GM19372 (cell line): ENCODE measurements at regions not wholly inside any gene's neighbourhood (a gene's known extent, or its start where the extent isn't known, plus 50 kb on each side); places are given as distances from the start of the nearest gene placed in this dataset.

ENCODE experiments used
- ATAC-seq: cut with Tn5 transposase; IDR thresholded peaks from one replicate; pipeline ENCODE4 v1.9.1; 2021; ENCODE audit warnings: mild to moderate bottlenecking, low read depth, moderate library complexity; ENCODE audit not compliant: unreplicated experiment

DNA sequence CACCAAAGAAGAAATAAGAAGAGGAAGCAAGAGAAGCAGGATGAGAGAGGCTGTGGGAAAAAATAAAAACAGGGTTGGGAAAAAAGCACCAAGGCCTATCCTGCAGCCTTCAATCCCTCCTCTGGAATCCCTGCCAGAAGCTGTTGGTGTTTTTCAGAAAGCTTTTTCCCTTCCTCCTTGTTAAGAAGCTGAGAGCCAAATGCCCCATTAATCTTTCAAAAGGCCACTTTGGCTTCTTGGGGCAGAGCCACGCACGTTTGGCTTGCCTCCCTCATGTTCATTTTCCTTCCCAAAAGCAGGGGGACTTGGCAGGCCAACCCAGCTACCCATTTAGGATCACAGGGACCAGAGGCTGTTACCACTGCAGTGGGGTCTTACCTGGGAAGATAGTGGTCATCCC, 365.3 kb downstream of the NUAK1 start:
- ATAC-seq = no peak

DNA sequence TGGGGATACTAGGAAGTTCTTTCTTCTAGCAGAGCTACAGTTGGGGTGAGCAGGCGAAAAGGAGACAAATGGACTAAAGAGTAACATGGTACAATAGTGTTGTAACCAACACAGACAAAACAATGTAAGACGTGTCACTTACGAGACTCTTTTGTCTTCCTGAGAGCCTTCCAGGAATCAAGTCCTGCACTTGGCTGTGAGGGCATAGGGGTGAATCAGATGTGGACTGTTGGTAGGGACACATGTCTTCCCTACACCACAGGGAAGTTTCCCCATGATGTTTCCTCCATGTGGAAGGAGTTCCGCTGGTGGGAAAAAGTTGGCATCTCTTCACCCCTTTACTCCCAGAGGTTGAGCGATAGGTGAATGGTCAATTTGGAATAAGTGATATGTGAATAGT, 364.7 kb downstream of the NUAK1 start:
- ATAC-seq = no peak

DNA sequence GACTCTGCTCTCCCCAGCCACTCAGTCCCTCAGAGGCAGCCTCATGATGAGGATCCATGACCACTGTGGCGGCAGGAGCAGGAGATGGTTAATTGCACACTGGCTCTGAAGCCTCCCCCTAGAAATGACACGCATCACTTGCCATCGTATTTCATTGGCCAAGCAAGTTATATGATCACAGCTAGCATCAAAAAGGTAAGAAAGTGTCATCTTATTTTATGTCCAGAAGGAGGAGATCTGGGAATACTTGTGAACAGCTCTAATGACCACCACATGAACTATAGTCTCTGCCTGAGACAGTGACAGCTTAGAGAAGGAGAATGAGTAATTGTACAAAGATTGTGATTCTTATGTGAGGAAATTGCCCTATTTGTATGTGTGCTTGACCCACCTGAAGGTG, 363.4 kb downstream of the NUAK1 start:
- ATAC-seq = no peak

DNA sequence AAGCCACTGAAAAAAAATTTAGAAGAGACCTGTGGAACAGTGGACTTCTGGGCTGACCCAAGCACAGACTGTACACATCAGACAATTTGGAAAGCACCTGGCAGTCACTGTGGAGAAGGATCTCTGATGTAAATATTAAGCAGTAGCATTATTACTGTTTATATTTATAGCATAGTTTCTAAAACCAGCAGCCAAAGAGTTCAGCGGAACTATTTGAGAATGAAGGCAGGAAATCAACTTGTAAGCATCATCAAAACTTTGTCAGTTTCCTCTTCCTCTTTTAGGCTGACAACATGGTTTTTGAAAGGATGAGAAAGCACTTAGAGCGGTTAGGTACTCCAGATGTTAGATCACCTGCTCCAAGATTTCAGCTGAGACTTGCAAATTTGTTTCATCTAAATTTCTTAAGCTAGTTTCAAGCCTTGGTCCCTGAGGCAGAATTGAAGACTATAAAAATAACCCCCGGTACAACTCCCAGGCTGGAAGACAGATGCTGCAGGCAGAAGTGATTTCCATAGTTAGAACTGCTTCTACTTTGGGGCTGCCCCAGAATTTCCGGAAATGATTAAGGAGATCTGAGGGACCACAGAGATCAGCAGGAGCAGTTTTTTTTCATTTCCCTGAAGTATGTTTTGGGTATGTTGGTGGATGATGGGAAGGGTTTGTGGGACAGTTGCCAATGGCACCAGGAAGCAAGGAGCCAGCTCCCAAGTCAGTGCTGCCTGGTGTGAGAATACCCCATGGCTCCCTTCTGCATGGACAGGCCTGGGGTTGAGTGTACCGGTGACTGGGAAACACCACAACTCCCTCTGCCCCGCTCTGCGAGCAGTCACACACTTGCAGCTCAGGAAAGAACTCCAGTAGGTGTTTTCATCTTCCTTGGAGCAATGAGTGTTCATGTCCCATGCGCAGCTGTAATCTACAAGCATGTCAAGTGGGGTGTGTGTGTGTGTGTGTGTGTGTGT, 354.5 kb downstream of the NUAK1 start:
- ATAC-seq = peak; percentile 89

DNA sequence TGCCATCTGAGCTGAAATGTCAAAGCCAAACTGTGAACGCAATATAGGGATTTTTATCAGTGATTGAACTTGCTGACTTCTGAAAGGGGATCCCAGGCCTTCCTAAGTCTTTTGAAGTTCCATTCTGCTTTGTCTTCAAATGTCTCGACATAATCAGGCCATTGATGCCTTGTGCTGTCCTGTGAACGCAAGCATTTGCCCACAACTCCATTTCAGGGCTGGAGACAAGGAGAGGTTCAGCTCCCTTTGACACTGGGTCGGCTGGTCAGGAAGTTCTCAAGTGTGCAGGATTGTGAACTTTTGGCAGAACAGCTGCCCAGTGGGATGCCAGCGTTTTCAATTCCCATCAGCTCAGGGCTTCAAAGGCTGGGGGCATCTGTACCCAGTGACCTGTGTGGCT, 345.3 kb downstream of the NUAK1 start:
- no peak for ATAC-seq

DNA sequence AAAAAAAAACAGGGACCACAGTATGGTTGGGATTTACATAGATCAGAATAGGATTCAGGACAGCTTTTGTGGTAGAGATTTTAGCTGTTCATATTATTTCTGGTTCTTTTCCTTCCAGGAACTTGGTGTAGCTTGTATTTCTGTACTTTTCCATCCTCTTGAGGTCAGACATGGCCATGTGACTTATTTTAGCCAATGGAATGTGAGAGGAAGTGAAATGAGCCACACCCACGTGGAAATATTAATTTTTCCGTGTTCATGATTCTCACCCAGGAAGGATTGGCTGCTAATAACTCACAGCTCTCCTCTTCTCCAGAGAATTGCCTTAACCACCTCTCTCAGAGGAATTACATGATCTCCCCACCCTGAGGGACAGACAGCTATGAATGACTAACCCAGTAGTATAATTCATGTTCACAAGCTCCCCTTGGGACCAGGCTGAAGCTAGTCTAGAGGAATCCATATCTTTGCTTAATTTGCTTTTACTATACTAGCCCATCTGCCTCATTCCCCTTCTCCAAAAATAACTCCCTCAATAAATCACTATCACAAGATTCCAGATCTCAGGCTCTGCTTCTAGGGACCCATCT, 340.4 kb downstream of the NUAK1 start:
- ATAC-seq = no peak

DNA sequence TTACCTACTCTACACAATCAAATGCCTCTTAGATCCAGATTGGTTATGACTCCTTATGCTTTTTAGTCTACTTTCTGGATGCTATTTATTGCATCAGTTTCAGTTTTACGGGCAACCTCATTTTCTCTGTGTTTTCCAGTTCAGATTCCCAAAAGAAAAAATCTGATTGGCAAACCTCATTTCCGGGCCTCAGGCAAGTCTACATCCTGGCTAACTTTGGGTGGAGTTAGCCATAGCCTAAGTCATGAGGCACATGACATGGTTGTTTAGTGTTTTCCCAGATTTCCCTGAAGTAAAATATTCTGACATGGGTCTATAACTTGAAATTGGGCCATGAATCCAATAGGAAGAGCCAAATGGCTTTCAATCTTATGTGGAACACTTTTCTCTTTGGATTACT, 339.7 kb downstream of the NUAK1 start:
- no peak for ATAC-seq

DNA sequence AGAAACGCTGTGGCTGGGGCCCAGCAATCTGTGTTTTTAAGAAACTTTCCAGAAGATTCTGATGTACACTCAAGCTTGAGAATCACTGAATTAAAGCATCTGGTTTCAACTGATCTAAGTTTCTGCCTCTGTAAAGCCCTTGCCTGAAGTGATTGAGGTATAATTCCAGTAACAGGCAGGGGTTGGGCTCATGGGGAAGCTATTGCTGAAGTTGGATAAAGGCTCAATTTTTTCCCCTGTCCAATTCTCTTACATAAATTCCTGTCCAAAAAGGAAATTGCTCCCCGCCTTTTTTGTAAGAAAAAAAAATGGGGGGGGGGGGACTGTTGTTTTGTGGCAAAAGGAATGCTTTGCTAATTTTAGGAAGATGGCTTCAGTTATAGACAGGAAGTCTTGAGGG, 337.4 kb downstream of the NUAK1 start:
- no peak for ATAC-seq

DNA sequence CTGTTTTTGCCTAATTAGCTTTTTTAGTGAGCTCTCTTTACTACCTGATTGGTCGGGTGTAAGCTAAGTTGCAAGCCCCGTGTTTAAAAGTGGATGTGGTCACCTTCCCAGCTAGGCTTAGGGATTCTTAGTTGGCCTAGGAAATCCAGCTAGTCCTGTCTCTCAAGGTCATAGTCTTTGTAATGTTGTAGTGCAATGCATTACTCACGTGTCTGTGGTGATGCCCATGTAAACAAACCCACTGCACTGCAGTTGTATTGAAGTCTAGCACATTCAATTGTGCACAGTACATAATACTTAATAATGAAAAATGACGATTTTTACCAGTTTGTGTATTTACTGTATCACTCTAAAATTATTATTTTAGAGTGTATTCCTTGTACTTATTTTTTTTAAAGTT, 335.5 kb downstream of the NUAK1 start:
- ATAC-seq = no peak

DNA sequence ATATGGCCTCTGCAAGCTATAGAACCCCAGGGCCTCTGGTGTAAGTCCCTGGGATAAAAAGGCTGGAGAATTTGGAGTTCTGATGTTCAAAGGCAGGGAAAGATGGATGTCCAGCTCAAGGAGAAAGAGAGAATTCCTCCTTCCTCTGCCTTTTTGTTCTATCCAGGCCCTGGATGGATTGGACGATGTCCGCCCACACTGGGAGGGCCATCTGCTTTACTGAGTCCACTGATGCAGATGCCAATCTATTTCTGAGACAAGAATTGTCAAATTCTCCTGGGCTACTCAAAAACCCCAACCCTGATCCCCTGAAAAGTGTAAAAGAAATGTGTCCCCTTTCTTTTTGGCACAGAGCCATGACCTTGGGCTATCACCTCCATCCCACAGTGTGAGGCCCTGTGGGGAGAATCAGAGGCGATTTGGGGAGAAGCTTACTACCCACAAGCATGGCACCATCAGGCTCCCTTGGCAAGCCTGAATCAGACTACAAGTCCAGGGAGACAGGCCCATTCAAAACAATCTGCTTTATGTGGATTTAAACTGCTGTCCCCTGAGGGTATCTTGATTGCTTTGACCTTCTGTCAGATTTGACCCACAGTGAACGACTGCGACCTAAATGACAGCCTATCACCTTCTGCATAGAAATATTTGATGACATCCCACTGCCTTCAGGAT, 334.0 kb downstream of the NUAK1 start:
- ATAC-seq = no peak

DNA sequence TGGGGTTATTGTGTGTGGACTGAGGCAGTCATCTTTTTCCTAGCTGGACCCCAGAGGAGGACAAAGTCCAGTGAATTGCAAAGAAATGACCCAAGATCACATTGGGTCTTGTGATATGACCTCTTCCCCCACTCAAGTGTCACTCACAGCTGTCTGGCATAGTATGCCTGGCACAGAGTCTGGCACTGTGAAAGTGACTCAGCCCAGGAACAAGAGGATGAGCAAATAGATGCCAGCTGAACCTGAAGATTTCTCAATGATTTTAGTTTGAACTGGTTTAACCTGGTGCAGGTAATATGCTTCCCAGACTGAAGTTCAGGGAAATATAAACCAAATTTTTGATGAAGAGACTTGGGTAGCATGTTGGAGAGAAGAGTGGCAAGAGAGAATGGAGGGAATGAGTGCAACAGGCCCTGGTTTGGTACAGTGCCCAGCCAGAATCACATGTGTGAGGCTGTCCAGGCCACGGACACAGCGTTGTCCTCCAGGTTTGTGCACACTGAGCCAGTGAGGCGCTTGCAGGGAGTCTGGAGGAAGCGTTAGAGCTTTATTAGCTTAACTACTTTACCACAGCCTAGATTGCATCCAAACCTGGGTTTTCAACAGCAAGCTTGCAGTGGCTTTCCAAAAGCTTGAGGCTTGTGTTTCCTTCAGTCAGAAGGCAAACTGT, 332.9 kb downstream of the NUAK1 start:
- no peak for ATAC-seq

DNA sequence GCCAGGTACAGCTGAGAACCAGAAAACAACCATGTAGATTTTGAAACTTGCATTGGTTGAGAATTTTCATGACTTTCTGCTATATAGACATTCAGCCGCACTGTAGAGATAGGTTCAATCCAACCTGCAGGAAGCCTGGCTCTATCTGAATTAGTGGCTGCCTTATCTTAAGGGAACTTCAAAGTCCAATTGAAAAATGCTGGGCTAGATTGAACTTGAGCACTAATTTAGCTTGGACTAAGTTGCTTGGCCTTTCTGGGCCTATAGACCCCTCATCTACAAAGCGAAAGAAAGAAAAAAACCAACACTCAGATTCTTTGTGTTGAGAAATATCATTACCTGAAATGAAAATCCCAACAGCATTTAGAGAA, 332.4 kb downstream of the NUAK1 start:
- ATAC-seq = no peak

DNA sequence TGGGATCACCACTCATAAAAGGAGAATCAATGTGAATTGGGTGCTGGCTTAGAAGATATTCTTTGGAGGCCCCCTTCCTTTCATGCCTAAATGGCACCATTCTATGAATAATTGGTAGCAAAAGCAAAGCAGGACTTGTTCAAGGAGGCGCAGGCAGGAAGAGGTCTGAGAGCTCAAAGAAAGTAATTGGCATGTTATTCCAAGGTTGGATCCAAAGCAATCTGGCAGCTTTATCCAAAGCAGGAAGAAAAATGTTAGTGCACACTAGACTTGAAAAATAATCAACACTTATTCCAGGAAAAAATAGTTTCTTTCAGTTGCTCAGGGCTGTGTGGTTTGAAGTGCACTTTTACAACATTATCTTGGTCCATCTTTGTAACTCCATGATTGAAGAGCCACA, 326.4 kb downstream of the NUAK1 start:
- ATAC-seq = no peak

DNA sequence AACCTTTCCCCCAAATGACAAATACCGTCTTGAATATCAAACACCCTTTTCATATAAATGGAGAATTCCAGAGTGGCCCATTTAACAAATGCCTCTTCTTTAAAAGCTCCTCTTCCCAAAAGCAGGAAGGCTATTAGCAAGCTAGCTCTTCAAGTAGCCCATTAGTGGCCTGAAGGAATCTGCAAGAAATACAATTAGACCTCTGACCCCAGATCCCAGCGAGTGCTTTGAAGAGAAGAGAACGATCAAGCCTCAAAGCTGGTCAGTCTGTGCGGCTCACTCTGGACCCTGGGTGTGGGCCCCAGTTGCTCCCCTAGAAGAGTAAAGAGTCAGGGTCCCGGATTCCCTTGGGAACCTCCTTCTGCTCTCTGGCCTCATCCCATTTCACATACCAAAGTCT, 325.6 kb downstream of the NUAK1 start:
- no peak for ATAC-seq

DNA sequence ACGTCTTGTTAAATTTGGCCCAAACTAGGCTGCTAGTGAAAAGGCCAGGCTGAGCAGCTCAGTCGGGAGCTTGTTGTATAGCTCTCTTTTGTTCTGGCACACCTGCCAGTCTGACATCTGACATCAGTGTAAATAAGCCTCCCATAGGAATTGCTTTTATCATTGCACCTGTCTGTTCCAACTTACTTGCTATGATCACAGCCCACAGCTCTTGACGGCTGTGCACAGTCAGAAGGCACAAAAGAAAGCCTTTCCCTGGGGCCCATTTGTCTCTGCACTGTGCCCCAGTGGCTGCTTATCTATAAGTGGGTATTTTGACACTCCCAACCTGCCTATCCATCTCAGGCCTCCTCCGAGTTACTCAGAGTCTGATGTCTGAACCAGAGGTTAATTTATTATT, 324.5 kb downstream of the NUAK1 start:
- ATAC-seq = no peak

DNA sequence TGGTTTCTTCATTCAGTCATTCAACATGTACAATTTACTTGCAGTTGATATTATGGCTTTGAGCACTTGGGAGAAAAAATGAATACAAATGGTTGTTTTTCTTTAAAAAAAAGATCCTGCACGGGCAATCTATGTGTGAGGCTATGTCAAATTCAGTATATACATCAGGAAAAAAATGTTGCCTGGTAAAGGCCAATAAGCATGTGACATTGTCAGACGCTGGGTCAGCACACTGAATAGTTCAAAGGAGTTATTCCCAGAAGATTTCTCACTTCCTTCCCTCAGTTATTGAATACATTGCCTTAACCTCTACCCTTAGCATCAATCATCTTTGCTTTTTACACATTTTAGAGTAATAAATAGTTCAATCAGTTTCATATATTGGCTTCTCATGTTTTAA, 319.2 kb downstream of the NUAK1 start:
- ATAC-seq = no peak

DNA sequence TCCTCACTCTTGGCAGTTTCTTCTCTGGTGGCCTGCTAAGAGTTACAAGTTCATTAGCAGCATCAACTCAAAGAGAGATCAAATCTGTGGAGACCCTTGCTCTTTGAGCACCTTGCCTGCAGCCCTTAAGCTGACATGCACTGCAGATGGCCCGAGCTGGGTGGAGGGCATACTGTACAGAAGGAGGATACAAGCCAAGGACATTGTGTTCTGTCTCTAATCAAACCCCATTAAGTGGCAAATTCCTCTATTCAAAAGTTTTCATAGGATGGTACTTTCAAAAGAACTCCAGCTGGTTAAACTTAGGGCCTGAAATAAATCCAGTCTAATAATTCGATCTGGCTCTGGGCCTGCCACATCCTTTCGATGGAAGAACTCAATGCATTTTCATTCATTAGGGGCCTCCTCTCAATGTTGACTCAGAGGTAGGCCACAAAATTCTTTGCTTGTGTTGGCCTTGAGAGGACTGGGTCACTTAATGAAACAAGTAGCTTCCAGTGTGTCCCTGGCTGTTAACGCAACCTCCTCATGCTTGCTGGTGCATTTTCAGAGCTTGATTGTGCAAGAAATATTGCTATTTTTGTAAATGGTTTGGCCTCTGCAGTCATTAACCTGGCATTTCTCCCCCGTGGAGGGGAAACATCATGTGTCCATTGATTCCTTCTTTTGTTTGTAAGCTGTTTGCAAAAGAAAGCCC, 318.2 kb downstream of the NUAK1 start:
- no peak for ATAC-seq

DNA sequence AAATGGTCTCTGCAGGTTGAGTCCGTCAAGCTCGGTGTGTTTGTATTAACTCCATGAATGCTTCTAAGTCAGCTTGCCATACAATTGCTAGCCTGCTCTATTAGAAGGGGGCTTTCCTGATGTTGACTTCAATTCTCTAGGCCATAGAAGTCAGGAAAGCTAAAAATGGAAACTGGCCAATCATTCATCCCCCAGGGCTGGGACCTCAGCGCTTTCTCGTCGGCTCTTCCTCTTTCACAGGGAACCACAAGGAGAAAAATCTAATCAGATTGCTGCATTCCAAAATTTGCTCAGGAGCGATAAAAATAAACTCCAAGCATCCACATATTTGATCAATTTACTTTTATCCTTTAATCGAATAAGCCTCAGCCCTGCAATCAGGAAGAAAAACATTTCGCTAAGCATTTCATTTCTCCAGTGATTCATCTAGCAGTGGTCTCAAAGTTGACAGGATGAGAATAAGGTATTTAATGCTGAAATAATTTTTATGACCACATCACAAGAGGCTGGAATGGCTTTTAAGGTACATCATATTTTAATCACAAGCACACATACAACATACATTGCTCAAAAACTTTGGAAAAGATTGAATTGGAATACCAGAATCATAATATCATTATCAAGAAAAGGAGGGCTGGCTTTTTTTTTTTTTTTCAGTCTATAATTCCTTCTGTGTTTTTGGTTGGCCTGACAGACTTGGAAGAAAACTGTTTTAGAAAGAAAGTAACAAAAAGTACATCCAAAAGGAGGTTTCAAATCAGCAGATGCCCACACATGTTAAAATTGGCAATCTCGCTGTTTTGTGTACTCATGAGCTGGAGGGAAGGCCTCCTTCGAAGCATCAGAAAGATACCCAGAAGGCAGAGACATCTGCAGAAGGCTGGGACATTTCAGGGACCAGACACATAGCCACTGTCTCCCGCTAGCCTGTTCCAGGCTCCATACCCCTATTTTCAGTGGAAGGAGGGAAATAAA, 316.3 kb downstream of the NUAK1 start:
- ATAC-seq = no peak

DNA sequence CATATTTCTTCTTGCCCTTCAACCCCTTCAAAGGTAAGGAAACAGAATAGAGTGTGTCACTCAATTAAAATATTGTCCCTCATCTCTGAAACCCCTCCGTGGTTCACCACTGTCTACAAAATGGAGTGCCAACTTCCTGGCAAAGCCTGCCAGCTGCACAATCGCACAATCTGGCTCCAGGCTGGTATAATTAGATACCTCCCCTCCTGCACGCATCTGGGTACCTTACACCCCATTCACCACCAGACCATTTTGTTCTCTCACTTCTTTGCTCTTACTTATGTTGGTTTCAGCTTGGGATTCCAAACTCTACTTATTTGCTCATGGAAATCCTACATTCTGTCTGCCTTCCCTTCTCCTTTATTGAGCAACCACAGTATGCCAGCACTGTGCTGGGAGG, 314.9 kb downstream of the NUAK1 start:
- ATAC-seq = no peak
